Thoracic aorta (tissue), 2 donors: ENCODE measurements at regions not wholly inside any gene's neighbourhood (a gene's known extent, or its start where the extent isn't known, plus 50 kb on each side); places are given as distances from the start of the nearest gene placed in this dataset.

Source experiments
- ATAC-seq: fragments of 150-250 bp; one replicate; pipeline ENCODE4 v1.8.0; 2017; ENCODE audit warnings: low read depth; ENCODE audit not compliant: insufficient number of reproducible peaks, low FRiP score
- DNase-seq: peaks from one replicate; pipeline ENCODE4 v3.0.0-alpha.2; 2020; ENCODE audit warnings: low spot score
- H3K27ac ChIP-seq, 2 donors: fragments of 200-600 bp; sonication (generic); 1 replicate in 1 of 2; 2 replicates in 1 of 2; pipeline ENCODE4 v1.5.1; 2016; ENCODE audit warnings: mild to moderate bottlenecking in 2 of 2, moderate library complexity in 2 of 2
- H3K27me3 ChIP-seq: fragments of 200-600 bp; sonication (generic); replicated peaks from 2 replicates; pipeline ENCODE4 v1.6.0; 2016; ENCODE audit warnings: mild to moderate bottlenecking; ENCODE audit not compliant: insufficient read depth
- H3K36me3 ChIP-seq: fragments of 200-600 bp; sonication (generic); one replicate; pipeline ENCODE4 v1.5.1; 2016
- H3K4me1 ChIP-seq, 2 donors: fragments of 200-600 bp; sonication (generic); 1 replicate in 1 of 2; 2 replicates in 1 of 2; pipeline versions ENCODE4 v1.5.1 to v1.6.0; 2016; ENCODE audit warnings: low read depth in 2 of 2, mild to moderate bottlenecking in 1 of 2; ENCODE audit not compliant: control insufficient read depth in 1 of 2
- H3K4me3 ChIP-seq: fragments of 200-600 bp; sonication (generic); 2 replicates; pipeline ENCODE4 v1.5.1; 2016; ENCODE audit warnings: mild to moderate bottlenecking
- H3K9me3 ChIP-seq: fragments of 200-600 bp; sonication (generic); 2 replicates; pipeline ENCODE4 v1.5.1; 2016
- CTCF ChIP-seq: fragments of 200-600 bp; sonication (generic); IDR thresholded peaks from one replicate; pipeline ENCODE4 v1.5.1; 2019; ENCODE audit warnings: antibody characterized with exemption

GRCh38 chr9:80294318-80294717, 722.6 kb downstream of the TLE4 start:
- no peaks in the 10 kb centered on the region for H3K4me1 ChIP-seq
- no peak for DNase-seq
- TF ChIP-seq CTCF: no peak
- no peaks in the 10 kb centered on the region for H3K9me3 ChIP-seq
- H3K36me3 ChIP-seq: no peaks in the 10 kb centered on the region
- no peak overlapping the region for H3K27ac ChIP-seq
- H3K4me3 ChIP-seq: no peak overlapping the region
- ATAC-seq: no peak
- H3K27me3 ChIP-seq: no peaks in the 10 kb centered on the region

GRCh38 chr9:80292231-80292630, 720.5 kb downstream of the TLE4 start:
- no peak for TF ChIP-seq CTCF
- H3K27me3 ChIP-seq: no peaks in the 10 kb centered on the region
- no peak overlapping the region for H3K4me3 ChIP-seq
- DNase-seq (no peak), ATAC-seq (no peak)
- no peaks in the 10 kb centered on the region for H3K4me1 ChIP-seq
- H3K36me3 ChIP-seq: no peaks in the 10 kb centered on the region
- H3K27ac ChIP-seq: no peak overlapping the region
- H3K9me3 ChIP-seq: no peaks in the 10 kb centered on the region

GRCh38 chr9:80285326-80285725, 713.6 kb downstream of the TLE4 start:
- H3K9me3 ChIP-seq: no peaks in the 10 kb centered on the region
- no peaks in the 10 kb centered on the region for H3K36me3 ChIP-seq
- ATAC-seq (no peak), DNase-seq (no peak)
- no peak overlapping the region for H3K4me3 ChIP-seq
- no peak overlapping the region for H3K27ac ChIP-seq
- H3K27me3 ChIP-seq: no peaks in the 10 kb centered on the region
- H3K4me1 ChIP-seq: no peaks in the 10 kb centered on the region
- no peak for TF ChIP-seq CTCF

- Histone ChIP-seq H3K27me3 (no peaks in the 10 kb centered on the region), H3K4me1 (no peaks in the 10 kb centered on the region), H3K27ac (no peak overlapping the region), H3K4me3 (no peak overlapping the region), H3K36me3 (no peaks in the 10 kb centered on the region), H3K9me3 (no peaks in the 10 kb centered on the region)
- no peak for TF ChIP-seq CTCF
- no peak for DNase-seq
- ATAC-seq: no peak
These were observed 711.0 kb downstream of the TLE4 start for GRCh38 chr9:80282766-80283165.

- H3K36me3 ChIP-seq: no peaks in the 10 kb centered on the region
- no peak overlapping the region for H3K27ac ChIP-seq
- H3K9me3 ChIP-seq: peaks cover 16% of the 10 kb centered on the region
- DNase-seq (no peak), ATAC-seq (no peak)
- H3K27me3 ChIP-seq: no peaks in the 10 kb centered on the region
- no peak for TF ChIP-seq CTCF
- no peaks in the 10 kb centered on the region for H3K4me1 ChIP-seq
- H3K4me3 ChIP-seq: no peak overlapping the region
These were observed 687.3 kb downstream of the TLE4 start for GRCh38 chr9:80259079-80259478.
